Amniotic epithelial cell (primary cell): ENCODE measurements at regions not wholly inside any gene's neighbourhood (a gene's known extent, or its start where the extent isn't known, plus 50 kb on each side); places are given as distances from the start of the nearest gene placed in this dataset.

Experiments
- DNase-seq: peaks from one replicate; pipeline ENCODE4 v3.0.0-alpha.2; 2010; ENCODE audit warnings: low read depth

DNA sequence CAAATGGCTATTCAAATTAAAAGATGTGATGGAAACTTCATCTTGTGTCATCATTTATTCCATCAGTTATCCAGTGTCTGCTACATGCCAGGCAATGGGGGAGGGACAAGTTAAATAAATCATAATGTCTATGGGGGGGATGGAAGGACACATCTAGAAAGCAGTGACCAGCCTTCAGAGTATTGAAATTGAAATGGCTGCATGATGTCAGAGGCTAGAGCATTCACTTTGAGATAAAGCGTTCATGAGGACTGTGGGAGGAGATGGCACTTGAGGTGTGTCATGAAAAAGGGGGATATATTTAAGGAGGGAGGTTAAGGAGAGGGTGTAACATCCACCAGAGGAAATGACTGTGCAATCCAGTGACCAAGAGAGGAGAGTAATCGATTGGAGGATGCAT, 50.6 kb downstream of the SLIT2 start:
- no peak for DNase-seq

DNA sequence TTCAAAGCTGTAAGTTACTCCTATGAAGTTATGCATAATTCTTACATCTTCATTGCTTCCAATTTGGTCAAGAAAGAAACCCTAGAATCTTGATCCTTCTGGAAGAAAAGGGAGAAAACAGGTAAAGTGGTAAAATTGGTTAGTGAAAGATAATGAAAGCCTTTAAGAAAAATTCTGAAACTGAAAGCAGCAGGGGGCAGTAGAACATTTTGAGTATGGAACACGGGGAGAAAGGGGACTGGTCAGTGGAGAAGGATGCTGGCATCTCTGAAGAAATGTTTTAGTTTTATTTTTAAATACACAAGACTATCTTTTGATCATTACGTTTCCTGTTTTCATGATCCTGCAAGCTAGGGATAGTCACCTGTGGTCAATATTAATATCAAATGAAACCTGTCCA, 54.3 kb downstream of the SLIT2 start:
- peak; percentile 57 for DNase-seq

DNA sequence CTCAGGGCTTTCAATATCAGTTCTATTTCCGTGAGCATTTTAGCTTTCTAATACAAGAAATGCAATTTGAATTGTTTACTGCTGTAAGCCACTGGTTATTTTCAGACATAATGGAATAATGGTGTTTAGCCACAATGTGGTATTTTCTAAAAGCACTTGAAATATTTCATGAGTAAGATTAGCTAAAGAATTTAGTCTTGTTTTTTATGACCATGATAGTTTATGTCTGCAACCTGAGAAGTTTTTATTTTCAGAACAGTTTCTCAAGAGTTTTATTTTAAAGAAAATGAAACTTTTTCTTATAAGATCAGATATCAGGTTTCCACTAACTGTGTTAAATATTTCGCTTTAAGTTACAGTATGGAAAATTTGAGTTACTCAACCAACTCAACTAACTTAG, 60.2 kb downstream of the SLIT2 start:
- peak; percentile 84 for DNase-seq

- DNase-seq = peak; percentile 16
These were observed 61.7 kb downstream of the SLIT2 start for GRCh38 chr4:20313237-20314030.

DNA sequence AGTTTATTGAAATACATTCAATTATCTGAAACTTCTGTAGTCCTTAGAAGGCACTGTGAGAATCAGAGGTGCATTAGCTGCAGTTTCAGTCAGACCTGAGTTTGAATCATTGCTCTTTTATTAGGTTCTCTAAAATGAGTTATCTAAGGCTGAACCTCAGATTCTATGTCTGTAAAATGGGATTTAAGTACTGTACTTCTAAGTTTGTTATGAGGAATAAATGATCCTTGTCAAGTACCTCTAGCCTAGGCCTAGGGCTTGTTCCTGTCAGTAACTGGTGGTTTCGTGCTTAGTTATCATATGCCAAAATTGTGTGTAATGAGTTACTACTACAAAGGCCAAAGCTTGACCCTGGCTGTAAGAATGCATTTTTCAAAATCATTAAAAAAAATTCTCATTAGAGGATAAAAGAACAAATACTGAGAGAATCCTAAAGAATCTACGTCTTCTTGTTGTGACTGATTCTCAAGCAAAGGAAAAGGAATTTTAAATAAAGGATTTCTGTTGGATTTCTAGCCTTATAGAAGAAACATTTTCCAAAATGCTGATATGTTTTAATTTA, 65.8 kb downstream of the SLIT2 start:
- no peak for DNase-seq

DNA sequence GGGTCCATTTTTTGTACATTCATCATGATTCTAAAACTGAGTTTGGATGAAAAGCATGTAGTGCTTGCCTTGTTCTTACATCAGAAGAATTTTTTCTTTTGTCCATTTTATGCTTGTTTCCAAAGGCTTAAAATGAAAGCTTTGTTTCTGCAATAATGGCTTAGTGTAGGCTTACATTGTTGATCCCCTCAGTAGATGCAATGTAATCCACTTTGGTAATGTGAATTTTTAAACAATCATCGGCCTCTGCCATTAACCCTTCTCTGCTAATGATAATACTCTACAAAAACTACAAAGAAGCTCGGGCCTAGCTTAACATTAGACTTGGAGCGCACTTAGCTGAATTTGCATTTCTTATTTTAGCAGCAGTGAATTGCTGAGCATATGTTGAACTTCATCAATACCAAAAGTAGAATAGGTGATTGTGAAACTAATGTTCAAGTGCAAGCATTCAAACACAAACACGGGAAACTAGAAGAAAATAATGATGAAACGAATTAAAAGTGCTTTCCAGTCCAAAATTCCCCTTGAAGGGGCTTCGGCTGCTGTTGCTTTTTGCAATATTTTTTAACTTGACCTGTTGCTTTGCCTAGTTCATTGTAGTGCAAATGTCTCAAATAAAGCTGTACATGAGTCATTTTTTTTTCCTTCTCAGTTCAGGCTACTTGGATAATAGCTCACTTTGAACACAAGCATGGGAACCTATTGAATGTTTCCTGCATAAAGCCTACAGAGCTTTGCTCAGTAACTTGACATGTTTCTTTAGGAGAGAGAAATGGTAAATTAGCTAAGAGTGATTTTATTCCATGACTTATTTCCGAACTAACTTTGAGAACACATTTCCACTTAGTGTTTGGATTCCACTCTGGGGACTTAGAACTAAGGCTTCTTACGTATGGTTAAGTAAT, 66.5 kb downstream of the SLIT2 start:
- DNase-seq = peak; percentile 17

DNA sequence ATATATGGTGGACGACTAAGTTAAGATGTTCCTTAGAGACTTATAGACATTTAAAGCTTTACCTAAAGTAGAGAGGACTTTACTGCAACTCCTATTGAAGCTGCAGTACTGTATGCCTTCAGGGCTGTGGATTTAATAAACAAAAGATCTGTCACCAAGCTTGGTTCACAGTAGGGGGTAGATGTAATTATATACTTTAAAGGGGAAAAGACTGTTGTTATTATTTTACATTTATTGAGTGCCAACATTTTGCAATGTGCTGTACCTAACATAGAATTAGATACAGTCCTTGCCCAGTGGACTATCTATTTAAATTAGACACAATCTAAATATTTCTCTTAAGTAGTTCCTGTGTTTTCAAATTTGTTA, 67.2 kb downstream of the SLIT2 start:
- DNase-seq = no peak

- DNase-seq = peak; percentile 16
These were observed 68.3 kb downstream of the SLIT2 start for GRCh38 chr4:20319825-20320612.

GRCh38 chr4:20323991-20324390, 72.3 kb downstream of the SLIT2 start:
- DNase-seq = peak; percentile 44

GRCh38 chr4:20326460-20326859, 74.8 kb downstream of the SLIT2 start:
- DNase-seq = no peak

GRCh38 chr4:20326977-20327376, 75.3 kb downstream of the SLIT2 start:
- no peak for DNase-seq

GRCh38 chr4:20327808-20328207, 76.1 kb downstream of the SLIT2 start:
- no peak for DNase-seq

DNA sequence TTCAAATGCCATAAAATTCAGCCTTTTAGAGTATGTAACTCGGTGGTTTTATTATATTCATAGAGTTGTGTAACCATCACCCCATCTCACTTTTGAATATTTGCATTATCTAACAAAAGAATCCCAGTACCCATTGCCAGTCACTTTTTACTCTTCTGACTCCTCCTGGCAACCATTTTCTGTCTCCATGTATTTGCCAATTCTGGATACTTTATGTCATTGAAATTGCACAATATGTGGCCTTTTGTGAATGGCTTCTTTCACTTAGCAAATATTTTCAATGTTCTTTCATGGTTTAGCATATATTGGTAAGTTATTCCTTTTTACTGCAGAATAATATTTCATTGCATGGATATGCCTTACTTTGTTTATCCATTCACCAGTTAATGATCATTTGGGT, 79.9 kb downstream of the SLIT2 start:
- no peak for DNase-seq

DNA sequence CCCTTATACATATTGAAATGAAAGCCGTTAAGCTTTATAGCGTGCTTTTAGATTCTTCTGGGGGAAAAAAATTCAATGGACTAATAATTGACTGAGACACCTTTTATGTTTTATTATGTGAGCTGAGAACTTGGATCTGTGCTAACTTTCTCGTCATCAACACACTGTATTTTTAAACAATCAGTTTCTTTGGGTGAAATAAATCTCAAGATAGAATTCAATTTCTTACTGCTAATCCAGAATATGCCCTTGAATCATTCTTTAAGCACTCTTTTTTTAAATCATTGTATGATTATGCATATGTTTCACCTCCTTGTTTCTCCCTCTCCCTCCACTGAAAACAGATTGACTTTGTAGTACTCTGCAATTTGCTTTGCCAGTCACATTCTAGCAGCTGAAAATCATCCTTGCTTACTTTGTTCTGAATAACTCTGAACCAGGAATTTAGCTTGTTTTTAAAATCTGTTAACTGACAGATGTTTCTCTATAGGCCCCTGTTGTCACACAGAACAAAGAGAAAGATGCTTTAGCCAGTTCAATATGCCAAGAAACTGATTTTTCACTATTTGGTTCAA, 81.5 kb downstream of the SLIT2 start:
- DNase-seq = no peak

GRCh38 chr4:20337261-20337664, 85.6 kb downstream of the SLIT2 start:
- peak; percentile 47 for DNase-seq

GRCh38 chr4:20338841-20339240, 87.1 kb downstream of the SLIT2 start:
- DNase-seq = peak; percentile 28

GRCh38 chr4:20341134-20341738, 89.5 kb downstream of the SLIT2 start:
- DNase-seq = no peak

DNA sequence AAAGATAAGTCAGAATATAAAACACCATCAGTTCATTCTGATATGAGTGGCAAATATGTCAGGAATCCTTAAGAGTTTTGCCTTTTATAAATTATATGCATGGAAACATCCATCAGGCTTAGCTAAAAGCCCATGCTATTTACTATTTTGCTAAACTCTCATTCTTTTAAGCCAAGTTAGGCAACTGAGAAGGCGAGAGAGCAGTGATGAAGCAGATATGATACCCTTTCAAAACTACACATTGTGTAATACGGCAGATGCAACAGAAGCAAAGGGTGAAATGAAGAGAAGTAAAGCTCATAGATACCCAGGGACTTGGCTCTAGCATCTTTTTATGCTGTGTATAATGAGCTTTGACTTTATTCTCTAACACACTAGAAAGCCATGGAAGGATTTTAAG, 95.8 kb downstream of the SLIT2 start:
- peak; percentile 91 for DNase-seq

GRCh38 chr4:20348411-20348810, 96.7 kb downstream of the SLIT2 start:
- no peak for DNase-seq

- no peak for DNase-seq
These were observed 99.9 kb downstream of the SLIT2 start for GRCh38 chr4:20351360-20352162.

DNA sequence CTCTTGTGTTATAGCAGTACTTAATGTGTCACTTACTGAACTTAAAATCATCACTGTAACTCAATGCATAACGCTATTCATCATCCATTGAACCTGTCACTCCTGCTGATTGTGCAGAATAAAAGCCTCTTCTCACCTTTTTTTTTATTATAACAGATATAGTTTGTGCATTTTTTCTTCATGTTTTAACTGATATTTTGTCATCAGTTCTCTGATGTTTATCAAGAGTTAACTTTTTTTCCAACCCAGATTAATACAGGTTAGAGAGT, 100.4 kb downstream of the SLIT2 start:
- DNase-seq = no peak
